ENCODE measurements at regions not wholly inside any gene's neighbourhood (a gene's known extent, or its start where the extent isn't known, plus 50 kb on each side); places are given as distances from the start of the nearest gene placed in this dataset.
"Not testable (repeated sequence)": the region's sequence is repeated elsewhere in the genome, so short reads cannot be mapped to it uniquely, and the experiment has no call there.

- H3K4me1 ChIP-seq (ENCODE audit: control insufficient read depth in 2 of 2, insufficient read depth in 2 of 2, low read length in 2 of 2) = no peaks in the 10 kb centered on the region
- no peaks in the 10 kb centered on the region for H3K9me3 ChIP-seq (ENCODE audit: control insufficient read depth in 2 of 2, insufficient read depth in 1 of 2, low read length in 1 of 2)
- H3K4me3 ChIP-seq (ENCODE audit: low read length in 2 of 2) = no peak overlapping the region
- no peaks in the 10 kb centered on the region for H3K27me3 ChIP-seq (ENCODE audit: control insufficient read depth in 2 of 2, insufficient read depth in 1 of 2, low read length in 1 of 2)
- WGBS = 90% methylated on average over 1 of the region's 1 CpG
- no peak overlapping the region for H3K27ac ChIP-seq (ENCODE audit: low read depth in 1 of 2, low read length in 1 of 2)
- DNase-seq (ENCODE audit: low read depth in 6 of 9, low spot score in 9 of 9) = no peak
- no peaks in the 10 kb centered on the region for H3K36me3 ChIP-seq (ENCODE audit: control insufficient read depth in 2 of 2, insufficient read depth in 2 of 2, low read length in 1 of 2)
Measured at GRCh38 chr4:127486248-127486647, 146.5 kb upstream of the INTU start.

- Histone ChIP-seq H3K9me3 (ENCODE audit: control insufficient read depth in 2 of 2, insufficient read depth in 1 of 2, low read length in 1 of 2) (no peaks in the 10 kb centered on the region), H3K27ac (ENCODE audit: low read depth in 1 of 2, low read length in 1 of 2) (no peak overlapping the region), H3K27me3 (ENCODE audit: control insufficient read depth in 2 of 2, insufficient read depth in 1 of 2, low read length in 1 of 2) (no peaks in the 10 kb centered on the region), H3K4me1 (ENCODE audit: control insufficient read depth in 2 of 2, insufficient read depth in 2 of 2, low read length in 2 of 2) (no peaks in the 10 kb centered on the region), H3K4me3 (ENCODE audit: low read length in 2 of 2) (no peak overlapping the region), H3K36me3 (ENCODE audit: control insufficient read depth in 2 of 2, insufficient read depth in 2 of 2, low read length in 1 of 2) (no peaks in the 10 kb centered on the region)
- DNase-seq (ENCODE audit: low read depth in 6 of 9, low spot score in 9 of 9) = no peak
Measured at GRCh38 chr4:127491571-127491970, 141.2 kb upstream of the INTU start.

- not testable (repeated sequence) for H3K4me1 ChIP-seq (ENCODE audit: control insufficient read depth in 2 of 2, insufficient read depth in 2 of 2, low read length in 2 of 2); H3K36me3 ChIP-seq (ENCODE audit: control insufficient read depth in 2 of 2, insufficient read depth in 2 of 2, low read length in 1 of 2); H3K27me3 ChIP-seq (ENCODE audit: control insufficient read depth in 2 of 2, insufficient read depth in 1 of 2, low read length in 1 of 2); H3K9me3 ChIP-seq (ENCODE audit: control insufficient read depth in 2 of 2, insufficient read depth in 1 of 2, low read length in 1 of 2); DNase-seq (ENCODE audit: low read depth in 6 of 9, low spot score in 9 of 9); H3K27ac ChIP-seq (ENCODE audit: low read depth in 1 of 2, low read length in 1 of 2); H3K4me3 ChIP-seq (ENCODE audit: low read length in 2 of 2)
- WGBS = 69% methylated on average over 9 of the region's 9 CpGs
Measured at GRCh38 chr4:127496875-127497274, 135.9 kb upstream of the INTU start.

GRCh38 chr4:127498366-127498765 lies 134.4 kb upstream of the INTU start:
- no peak overlapping the region for H3K27ac ChIP-seq (ENCODE audit: low read depth in 1 of 2, low read length in 1 of 2)
- H3K4me3 ChIP-seq (ENCODE audit: low read length in 2 of 2) = no peak overlapping the region
- DNase-seq (ENCODE audit: low read depth in 6 of 9, low spot score in 9 of 9) = no peak
- H3K36me3 ChIP-seq (ENCODE audit: control insufficient read depth in 2 of 2, insufficient read depth in 2 of 2, low read length in 1 of 2) = no peaks in the 10 kb centered on the region
- H3K4me1 ChIP-seq (ENCODE audit: control insufficient read depth in 2 of 2, insufficient read depth in 2 of 2, low read length in 2 of 2) = no peaks in the 10 kb centered on the region
- H3K9me3 ChIP-seq (ENCODE audit: control insufficient read depth in 2 of 2, insufficient read depth in 1 of 2, low read length in 1 of 2) = no peaks in the 10 kb centered on the region
- no peaks in the 10 kb centered on the region for H3K27me3 ChIP-seq (ENCODE audit: control insufficient read depth in 2 of 2, insufficient read depth in 1 of 2, low read length in 1 of 2)

GRCh38 chr4:127500242-127500641 lies 132.5 kb upstream of the INTU start:
- 90% methylated on average over 2 of the region's 2 CpGs for WGBS
- no peaks in the 10 kb centered on the region for H3K27me3 ChIP-seq (ENCODE audit: control insufficient read depth in 2 of 2, insufficient read depth in 1 of 2, low read length in 1 of 2)
- no peak for DNase-seq (ENCODE audit: low read depth in 6 of 9, low spot score in 9 of 9)
- no peaks in the 10 kb centered on the region for H3K4me1 ChIP-seq (ENCODE audit: control insufficient read depth in 2 of 2, insufficient read depth in 2 of 2, low read length in 2 of 2)
- no peaks in the 10 kb centered on the region for H3K9me3 ChIP-seq (ENCODE audit: control insufficient read depth in 2 of 2, insufficient read depth in 1 of 2, low read length in 1 of 2)
- H3K4me3 ChIP-seq (ENCODE audit: low read length in 2 of 2) = no peak overlapping the region
- H3K27ac ChIP-seq (ENCODE audit: low read depth in 1 of 2, low read length in 1 of 2) = no peak overlapping the region
- H3K36me3 ChIP-seq (ENCODE audit: control insufficient read depth in 2 of 2, insufficient read depth in 2 of 2, low read length in 1 of 2) = no peaks in the 10 kb centered on the region

GRCh38 chr4:127501103-127501502 lies 131.7 kb upstream of the INTU start:
- Histone ChIP-seq H3K4me3 (ENCODE audit: low read length in 2 of 2) (no peak overlapping the region), H3K27me3 (ENCODE audit: control insufficient read depth in 2 of 2, insufficient read depth in 1 of 2, low read length in 1 of 2) (no peaks in the 10 kb centered on the region), H3K4me1 (ENCODE audit: control insufficient read depth in 2 of 2, insufficient read depth in 2 of 2, low read length in 2 of 2) (no peaks in the 10 kb centered on the region), H3K9me3 (ENCODE audit: control insufficient read depth in 2 of 2, insufficient read depth in 1 of 2, low read length in 1 of 2) (no peaks in the 10 kb centered on the region), H3K27ac (ENCODE audit: low read depth in 1 of 2, low read length in 1 of 2) (no peak overlapping the region), H3K36me3 (ENCODE audit: control insufficient read depth in 2 of 2, insufficient read depth in 2 of 2, low read length in 1 of 2) (no peaks in the 10 kb centered on the region)
- DNase-seq (ENCODE audit: low read depth in 6 of 9, low spot score in 9 of 9) = no peak

GRCh38 chr4:127503111-127503510 lies 129.6 kb upstream of the INTU start:
- WGBS = 93% methylated on average over 2 of the region's 2 CpGs
- H3K4me3 ChIP-seq (ENCODE audit: low read length in 2 of 2) = no peak overlapping the region
- H3K36me3 ChIP-seq (ENCODE audit: control insufficient read depth in 2 of 2, insufficient read depth in 2 of 2, low read length in 1 of 2) = no peaks in the 10 kb centered on the region
- no peaks in the 10 kb centered on the region for H3K9me3 ChIP-seq (ENCODE audit: control insufficient read depth in 2 of 2, insufficient read depth in 1 of 2, low read length in 1 of 2)
- no peaks in the 10 kb centered on the region for H3K4me1 ChIP-seq (ENCODE audit: control insufficient read depth in 2 of 2, insufficient read depth in 2 of 2, low read length in 2 of 2)
- DNase-seq (ENCODE audit: low read depth in 6 of 9, low spot score in 9 of 9) = no peak
- no peaks in the 10 kb centered on the region for H3K27me3 ChIP-seq (ENCODE audit: control insufficient read depth in 2 of 2, insufficient read depth in 1 of 2, low read length in 1 of 2)
- H3K27ac ChIP-seq (ENCODE audit: low read depth in 1 of 2, low read length in 1 of 2) = no peak overlapping the region

- DNase-seq (ENCODE audit: low read depth in 6 of 9, low spot score in 9 of 9) = no peak
- no peaks in the 10 kb centered on the region for H3K9me3 ChIP-seq (ENCODE audit: control insufficient read depth in 2 of 2, insufficient read depth in 1 of 2, low read length in 1 of 2)
- 50% methylated on average over 1 of the region's 1 CpG for WGBS
- no peak overlapping the region for H3K27ac ChIP-seq (ENCODE audit: low read depth in 1 of 2, low read length in 1 of 2)
- H3K27me3 ChIP-seq (ENCODE audit: control insufficient read depth in 2 of 2, insufficient read depth in 1 of 2, low read length in 1 of 2) = no peaks in the 10 kb centered on the region
- no peak overlapping the region for H3K4me3 ChIP-seq (ENCODE audit: low read length in 2 of 2)
- H3K4me1 ChIP-seq (ENCODE audit: control insufficient read depth in 2 of 2, insufficient read depth in 2 of 2, low read length in 2 of 2) = no peaks in the 10 kb centered on the region
- H3K36me3 ChIP-seq (ENCODE audit: control insufficient read depth in 2 of 2, insufficient read depth in 2 of 2, low read length in 1 of 2) = no peaks in the 10 kb centered on the region
Measured at GRCh38 chr4:127505203-127505602, 127.6 kb upstream of the INTU start.

GRCh38 chr4:127506283-127506682 lies 126.5 kb upstream of the INTU start:
- H3K27ac ChIP-seq (ENCODE audit: low read depth in 1 of 2, low read length in 1 of 2) = no peak overlapping the region
- no peaks in the 10 kb centered on the region for H3K9me3 ChIP-seq (ENCODE audit: control insufficient read depth in 2 of 2, insufficient read depth in 1 of 2, low read length in 1 of 2)
- no peaks in the 10 kb centered on the region for H3K27me3 ChIP-seq (ENCODE audit: control insufficient read depth in 2 of 2, insufficient read depth in 1 of 2, low read length in 1 of 2)
- 96% methylated on average over 1 of the region's 1 CpG for WGBS
- H3K4me1 ChIP-seq (ENCODE audit: control insufficient read depth in 2 of 2, insufficient read depth in 2 of 2, low read length in 2 of 2) = no peaks in the 10 kb centered on the region
- H3K4me3 ChIP-seq (ENCODE audit: low read length in 2 of 2) = no peak overlapping the region
- no peak for DNase-seq (ENCODE audit: low read depth in 6 of 9, low spot score in 9 of 9)
- H3K36me3 ChIP-seq (ENCODE audit: control insufficient read depth in 2 of 2, insufficient read depth in 2 of 2, low read length in 1 of 2) = no peaks in the 10 kb centered on the region

- H3K27ac ChIP-seq (ENCODE audit: low read depth in 1 of 2, low read length in 1 of 2) = no peak overlapping the region
- no peaks in the 10 kb centered on the region for H3K36me3 ChIP-seq (ENCODE audit: control insufficient read depth in 2 of 2, insufficient read depth in 2 of 2, low read length in 1 of 2)
- H3K27me3 ChIP-seq (ENCODE audit: control insufficient read depth in 2 of 2, insufficient read depth in 1 of 2, low read length in 1 of 2) = no peaks in the 10 kb centered on the region
- no peak for DNase-seq (ENCODE audit: low read depth in 6 of 9, low spot score in 9 of 9)
- H3K4me1 ChIP-seq (ENCODE audit: control insufficient read depth in 2 of 2, insufficient read depth in 2 of 2, low read length in 2 of 2) = no peaks in the 10 kb centered on the region
- WGBS = 90% methylated on average over 1 of the region's 1 CpG
- H3K9me3 ChIP-seq (ENCODE audit: control insufficient read depth in 2 of 2, insufficient read depth in 1 of 2, low read length in 1 of 2) = no peaks in the 10 kb centered on the region
- no peak overlapping the region for H3K4me3 ChIP-seq (ENCODE audit: low read length in 2 of 2)
Measured at GRCh38 chr4:127509155-127509554, 123.6 kb upstream of the INTU start.
